Fibroblast of villous mesenchyme (primary cell): ENCODE measurements at regions not wholly inside any gene's neighbourhood (a gene's known extent, or its start where the extent isn't known, plus 50 kb on each side); places are given as distances from the start of the nearest gene placed in this dataset.

ENCODE experiments used
- DNase-seq: peaks from one replicate; pipeline ENCODE4 v3.0.0-alpha.2; 2010; ENCODE audit warnings: low read depth
- H3K4me3 ChIP-seq: 2 replicates; pipeline ENCODE4 v1.5.1; 2011; ENCODE audit warnings: low read depth, mild to moderate bottlenecking, low read length
- CTCF ChIP-seq: IDR thresholded peaks from 2 replicates; pipeline ENCODE4 v1.5.1; 2012; ENCODE audit warnings: low read depth, mild to moderate bottlenecking, low read length; ENCODE audit not compliant: insufficient read depth

GRCh38 chr17:52790359-52790955 lies 631.9 kb upstream of the CA10 start:
- no peak for DNase-seq
- no peak overlapping the region for H3K4me3 ChIP-seq
- no peak for TF ChIP-seq CTCF

GRCh38 chr17:52789829-52790228 lies 631.3 kb upstream of the CA10 start:
- TF ChIP-seq CTCF: no peak
- no peak for DNase-seq
- H3K4me3 ChIP-seq: no peak overlapping the region

GRCh38 chr17:52776234-52776633 lies 617.7 kb upstream of the CA10 start:
- DNase-seq: no peak
- no peak for TF ChIP-seq CTCF
- no peak overlapping the region for H3K4me3 ChIP-seq

GRCh38 chr17:52762794-52763167 lies 604.3 kb upstream of the CA10 start:
- DNase-seq: no peak
- no peak for TF ChIP-seq CTCF
- H3K4me3 ChIP-seq: no peak overlapping the region

GRCh38 chr17:52762147-52762793 lies 603.8 kb upstream of the CA10 start:
- no peak for DNase-seq
- H3K4me3 ChIP-seq: no peak overlapping the region
- TF ChIP-seq CTCF: no peak

GRCh38 chr17:52759864-52760263 lies 601.4 kb upstream of the CA10 start:
- no peak overlapping the region for H3K4me3 ChIP-seq
- no peak for TF ChIP-seq CTCF

GRCh38 chr17:52758481-52758880 lies 600.0 kb upstream of the CA10 start:
- no peak overlapping the region for H3K4me3 ChIP-seq
- no peak for DNase-seq
- no peak for TF ChIP-seq CTCF

More at GRCh38 chr17:52759864-52760263, 601.4 kb upstream of the CA10 start:
- no peak for DNase-seq
